HG03060 (cell line): ENCODE measurements at regions not wholly inside any gene's neighbourhood (a gene's known extent, or its start where the extent isn't known, plus 50 kb on each side); places are given as distances from the start of the nearest gene placed in this dataset.
"Not testable (repeated sequence)": the region's sequence is repeated elsewhere in the genome, so short reads cannot be mapped to it uniquely, and the experiment has no call there.

Experiments
- ATAC-seq: cut with Tn5 transposase; IDR thresholded peaks from one replicate; pipeline ENCODE4 v1.9.1; 2021; ENCODE audit warnings: low read depth, moderate number of reproducible peaks; ENCODE audit not compliant: unreplicated experiment

DNA sequence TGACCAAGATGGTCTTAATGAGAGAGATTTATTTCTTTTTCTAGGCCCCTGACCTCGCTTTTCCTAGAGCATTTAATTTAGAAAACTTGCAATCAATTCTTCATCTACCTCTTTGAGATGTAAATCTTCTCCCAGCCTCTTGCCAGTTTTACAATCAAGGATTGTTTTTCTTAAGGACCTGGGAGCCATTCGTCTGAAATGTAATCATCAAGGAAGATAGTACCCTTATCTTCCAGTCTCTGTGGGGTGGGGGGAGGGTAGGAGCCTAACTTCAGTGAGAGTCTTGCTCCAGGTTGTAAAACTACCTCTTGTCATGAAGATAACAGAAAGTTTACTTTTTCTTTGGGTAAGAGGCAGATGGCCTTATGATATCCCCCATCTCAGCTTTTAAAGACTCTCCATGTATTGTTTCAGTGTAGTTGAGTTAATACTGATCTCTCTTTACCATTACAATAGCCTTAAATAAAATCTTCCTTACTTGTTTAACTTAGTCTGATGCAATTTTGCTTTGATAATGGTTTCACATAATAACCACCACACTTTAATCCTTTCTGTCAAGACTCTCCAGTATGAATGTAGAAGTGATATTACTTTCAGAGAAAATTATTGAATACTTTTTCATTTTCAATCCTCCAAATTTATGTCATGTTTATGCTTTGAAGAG, 110.2 kb upstream of the CPHXL start:
- no peak for ATAC-seq

DNA sequence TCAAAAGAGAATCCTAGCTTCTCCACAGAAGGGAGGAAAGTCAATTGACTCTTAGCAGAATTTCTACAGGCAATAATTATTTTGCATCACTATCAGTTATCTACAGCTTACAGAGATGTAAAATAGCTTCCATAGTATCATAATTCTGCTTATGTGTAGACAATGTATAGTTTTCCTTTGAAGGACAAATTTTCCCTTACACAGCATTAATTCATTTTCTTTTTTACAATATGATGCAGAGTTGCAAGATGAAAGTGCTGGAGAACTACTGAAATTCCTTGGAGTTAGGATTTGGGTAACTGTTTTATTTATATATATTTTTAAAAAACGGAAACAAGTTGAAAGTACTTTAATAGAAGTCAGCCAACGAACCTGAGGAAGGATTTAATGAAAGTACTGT, 111.0 kb upstream of the CPHXL start:
- ATAC-seq = no peak

DNA sequence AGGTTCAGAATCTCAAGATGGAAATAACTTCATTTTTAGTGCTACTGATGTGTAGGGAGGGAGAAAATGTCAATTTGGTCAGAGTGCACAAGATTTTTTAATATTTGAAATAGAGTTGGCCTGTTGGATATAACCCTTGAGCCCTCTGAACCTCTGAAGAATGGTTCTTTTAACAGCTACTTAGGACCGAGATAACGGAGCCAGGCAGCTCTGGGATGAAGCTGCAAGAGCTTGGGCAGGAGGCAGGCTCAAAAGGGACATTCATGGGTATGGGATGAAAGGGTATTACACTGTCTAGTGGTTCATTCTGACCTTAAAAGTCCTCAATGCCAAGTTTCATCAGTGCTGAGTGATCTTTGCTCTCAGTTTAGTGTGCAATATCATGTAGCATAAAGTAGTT, 111.4 kb upstream of the CPHXL start:
- no peak for ATAC-seq

DNA sequence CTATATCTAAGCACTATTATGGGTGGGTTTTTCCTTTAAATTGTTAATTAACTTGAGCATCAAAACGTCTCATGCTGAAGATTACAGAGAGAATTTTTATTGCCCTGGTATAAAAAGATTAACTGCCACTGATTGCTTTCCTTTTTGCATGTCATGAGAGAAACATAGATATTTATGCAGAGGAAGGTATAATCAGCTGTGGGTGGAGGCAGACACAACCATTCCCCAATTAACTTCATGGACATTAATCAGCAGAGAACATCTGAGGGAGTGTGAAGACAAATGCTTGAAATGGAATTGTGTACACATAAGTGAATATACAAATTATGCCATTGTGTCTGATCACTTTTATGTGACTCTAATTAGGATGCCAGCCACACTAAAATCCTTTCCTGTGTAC, 115.2 kb upstream of the CPHXL start:
- no peak for ATAC-seq

DNA sequence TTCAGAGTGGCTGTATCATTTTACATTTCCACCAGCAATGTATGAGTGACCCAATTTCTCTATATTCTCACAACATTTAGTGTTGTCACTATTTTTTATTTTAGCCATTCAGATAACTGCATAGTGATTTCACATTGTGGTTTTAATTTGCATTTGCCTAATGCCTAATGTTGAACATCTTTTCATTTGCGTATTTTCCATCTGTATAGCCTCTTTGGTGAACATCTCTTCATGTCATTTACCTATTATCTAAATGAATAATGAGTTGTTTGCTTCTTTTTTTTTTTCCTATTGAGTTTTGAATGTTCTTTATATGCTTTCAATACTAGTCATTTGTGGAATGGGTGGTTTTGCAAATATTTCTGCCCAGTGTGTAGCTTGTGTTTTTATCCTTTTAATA, 120.9 kb upstream of the CPHXL start:
- no peak for ATAC-seq

DNA sequence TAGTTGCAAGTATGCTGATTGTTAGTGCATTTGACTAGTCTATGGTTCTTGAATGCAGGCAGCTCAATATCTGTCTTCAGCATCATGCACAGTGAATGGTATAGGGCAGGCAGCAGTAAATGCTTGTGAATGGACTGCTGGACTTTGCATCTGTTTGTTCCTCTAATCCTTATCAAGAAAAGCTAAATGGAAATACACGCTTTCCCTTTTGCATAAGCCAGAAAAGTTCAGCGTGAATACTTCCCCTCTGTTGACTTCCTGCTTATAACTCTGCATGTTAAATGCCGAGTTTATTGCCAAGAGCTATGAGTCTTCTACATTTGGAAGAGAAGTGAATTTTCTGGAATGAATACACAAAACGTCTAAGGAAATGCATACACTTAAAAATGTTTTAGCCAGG, 127.9 kb upstream of the CPHXL start:
- no peak for ATAC-seq

DNA sequence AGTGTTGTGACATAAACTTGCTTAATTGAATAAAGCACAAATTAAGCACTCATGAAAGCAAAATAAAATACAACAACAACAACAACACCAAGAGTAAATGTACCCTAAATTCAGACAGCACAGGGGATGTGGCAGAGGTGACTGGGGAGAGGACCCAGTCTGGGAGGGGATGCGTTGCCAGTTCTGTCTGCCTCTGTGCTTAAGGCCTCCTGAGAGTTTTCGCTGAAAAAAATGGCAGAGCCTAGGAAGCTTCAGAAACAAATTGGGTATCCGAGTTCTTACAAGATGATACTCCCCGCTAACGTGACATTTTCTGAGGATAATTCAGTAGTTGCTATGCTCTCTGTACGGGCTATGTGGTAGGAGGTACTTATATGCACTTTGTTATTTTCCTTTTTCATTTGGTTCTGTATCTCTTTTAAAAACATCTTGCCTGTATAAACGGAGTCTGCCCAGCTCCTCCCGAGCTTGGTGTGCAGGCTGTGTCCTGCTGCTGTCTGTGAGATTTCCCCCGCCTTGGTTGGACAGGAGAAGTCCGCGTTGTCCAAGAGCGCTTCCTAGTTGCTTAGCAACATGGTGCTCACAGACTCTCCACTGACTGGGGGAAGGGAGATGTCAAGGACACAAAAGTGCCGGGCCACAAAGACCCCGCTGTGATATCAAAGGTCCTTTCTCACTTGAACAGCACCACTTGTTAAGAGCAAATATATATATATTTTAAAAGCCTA, 134.2 kb upstream of the CPHXL start:
- no peak for ATAC-seq

DNA sequence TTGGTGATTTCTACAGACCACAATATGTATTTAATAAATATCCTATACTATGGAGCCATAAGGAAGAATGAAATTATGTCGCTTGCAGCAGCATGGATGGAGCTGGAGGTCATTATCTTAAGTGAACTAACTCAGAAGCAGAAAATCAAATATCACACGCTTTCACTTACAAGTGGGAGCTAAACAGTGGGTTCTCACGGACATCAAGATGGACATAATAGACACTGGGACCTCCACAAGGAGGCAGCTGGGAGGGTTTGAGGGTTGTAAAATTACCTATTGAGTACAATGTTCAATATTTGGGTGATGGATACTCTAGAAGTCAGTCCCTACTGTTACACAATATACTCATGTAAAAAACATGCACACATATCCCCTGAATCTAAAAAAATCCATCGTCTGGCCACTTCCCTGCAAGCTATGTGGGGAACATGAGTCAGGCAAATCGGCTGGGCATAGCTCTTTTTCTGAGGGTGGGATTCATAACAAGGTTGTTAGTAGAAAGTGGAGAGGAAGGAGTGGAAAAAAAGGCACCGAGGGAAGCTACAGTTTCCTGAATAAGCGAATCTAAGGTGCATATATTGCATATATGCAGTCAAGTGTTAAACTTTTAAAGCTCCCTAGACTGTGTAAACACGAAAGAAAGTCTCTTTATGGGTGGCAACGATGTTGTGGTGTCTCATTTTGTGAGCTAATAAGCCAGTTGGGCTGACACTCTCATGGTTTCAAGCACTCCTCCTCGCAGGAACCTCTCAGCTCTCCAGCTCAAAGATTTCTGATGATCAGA, 135.2 kb upstream of the CPHXL start:
- no peak for ATAC-seq

DNA sequence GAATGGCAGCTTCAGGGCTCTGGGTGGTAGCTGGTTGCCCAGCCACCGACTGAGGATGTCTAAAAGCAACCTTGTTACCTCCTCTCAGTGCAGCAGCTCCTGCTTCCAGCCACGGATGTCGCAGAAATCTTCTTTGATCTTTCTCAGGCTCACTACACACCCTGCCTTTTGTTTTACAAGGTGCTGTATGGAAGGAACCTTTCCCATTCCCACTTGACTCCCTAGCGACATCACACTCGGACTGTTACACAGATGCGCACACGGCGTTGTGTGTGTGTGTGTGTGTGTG, 135.8 kb upstream of the CPHXL start:
- no peak for ATAC-seq

DNA sequence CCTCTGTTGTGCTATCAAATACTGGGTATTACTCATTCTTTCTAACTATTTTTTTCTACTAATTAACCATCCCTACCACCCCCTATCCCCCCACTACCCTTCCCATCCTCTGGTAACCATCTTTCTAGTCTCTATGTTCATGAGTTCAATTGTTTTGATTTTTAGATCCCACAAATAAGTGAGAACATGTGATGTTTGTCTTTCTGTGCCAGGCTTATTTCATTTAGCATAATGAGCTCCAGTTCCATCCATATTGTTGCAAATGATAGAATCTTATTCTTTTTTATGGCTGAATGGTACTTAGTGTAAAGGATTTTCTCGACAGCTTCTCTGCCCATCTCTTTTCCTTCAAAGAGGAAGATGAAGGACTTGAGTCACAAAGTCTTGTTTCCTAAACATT, 138.0 kb upstream of the CPHXL start:
- ATAC-seq = no peak

DNA sequence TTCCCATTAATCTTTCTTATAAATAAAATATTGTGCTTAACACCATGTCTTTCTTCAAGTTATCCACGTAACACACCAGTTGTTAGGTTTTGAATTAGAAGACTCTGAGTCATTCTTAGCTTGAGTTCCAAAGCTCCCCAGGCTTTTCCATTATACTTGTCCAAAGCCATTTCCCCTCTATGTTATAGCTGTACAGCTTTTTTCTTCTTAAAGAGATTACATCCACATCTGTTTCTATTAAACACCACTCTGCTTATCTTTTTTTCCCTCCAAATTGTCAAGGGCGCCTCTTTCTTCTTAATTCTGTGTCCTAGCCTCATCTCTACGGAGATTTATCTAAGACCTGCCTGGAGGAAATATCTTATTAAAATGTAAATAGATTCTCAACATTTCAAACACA, 139.4 kb upstream of the CPHXL start:
- ATAC-seq = no peak

DNA sequence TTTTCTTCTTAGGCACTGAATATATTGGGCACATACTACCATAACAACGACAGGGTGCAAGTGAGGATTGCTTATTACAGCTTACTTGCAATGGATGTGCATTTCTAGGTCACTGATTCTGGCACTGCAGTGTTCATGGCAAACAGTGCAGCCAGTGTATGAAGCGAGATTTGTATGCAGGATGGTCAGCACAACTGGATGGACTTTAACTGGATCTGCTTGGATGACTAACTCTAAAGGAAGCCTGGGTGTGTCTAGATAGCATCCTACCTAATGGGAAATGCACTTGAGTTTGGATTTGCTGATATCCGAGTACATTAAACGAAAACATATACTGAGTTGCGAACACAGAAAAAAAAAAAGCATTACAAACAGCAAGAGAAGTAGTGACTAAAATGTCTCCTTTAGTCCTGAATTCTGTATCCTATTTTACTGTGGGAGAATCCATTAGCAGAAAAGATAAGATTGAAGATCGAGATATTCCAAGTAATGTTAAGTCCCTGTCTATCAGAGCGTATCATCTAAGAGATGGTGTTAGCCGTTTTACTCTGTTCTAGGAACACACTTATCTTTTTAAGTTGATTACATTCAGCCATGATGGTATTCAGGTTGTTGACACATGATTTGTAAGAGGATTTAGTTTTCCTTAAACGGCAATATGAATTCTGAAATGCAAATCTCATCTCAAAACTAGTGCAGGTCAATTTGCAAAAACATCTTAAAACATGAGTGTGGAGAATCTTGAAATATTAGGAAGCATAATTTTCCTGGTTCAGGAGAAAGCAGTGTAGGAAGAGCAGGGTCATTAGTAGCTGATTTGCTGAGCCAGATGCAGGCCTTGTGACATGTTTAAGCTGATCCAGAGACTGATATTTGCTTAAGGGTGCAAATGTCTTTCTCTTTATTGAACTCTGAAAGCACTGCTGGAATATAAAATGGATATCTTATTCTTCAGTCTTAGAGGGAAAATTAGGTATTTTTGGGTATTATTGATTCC, 142.6 kb upstream of the CPHXL start:
- ATAC-seq = no peak

DNA sequence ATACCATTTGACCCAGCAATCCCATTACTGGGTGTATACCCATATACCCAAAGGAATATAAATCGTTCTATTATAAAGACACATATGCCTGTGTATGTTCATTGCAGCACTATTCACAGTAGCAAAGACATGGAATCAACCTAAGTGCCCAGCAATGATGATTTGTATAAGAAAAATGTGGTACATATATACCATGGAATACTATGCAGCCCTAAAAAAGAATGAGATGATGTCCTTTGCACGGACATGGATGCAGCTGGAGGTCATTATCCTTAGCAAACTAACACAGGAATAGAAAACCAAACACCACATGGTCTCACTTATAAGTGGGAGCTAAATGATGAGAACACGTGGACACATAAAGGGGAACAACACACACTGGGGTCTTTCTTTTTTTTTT, 155.0 kb upstream of the CPHXL start:
- ATAC-seq = not testable (repeated sequence)

DNA sequence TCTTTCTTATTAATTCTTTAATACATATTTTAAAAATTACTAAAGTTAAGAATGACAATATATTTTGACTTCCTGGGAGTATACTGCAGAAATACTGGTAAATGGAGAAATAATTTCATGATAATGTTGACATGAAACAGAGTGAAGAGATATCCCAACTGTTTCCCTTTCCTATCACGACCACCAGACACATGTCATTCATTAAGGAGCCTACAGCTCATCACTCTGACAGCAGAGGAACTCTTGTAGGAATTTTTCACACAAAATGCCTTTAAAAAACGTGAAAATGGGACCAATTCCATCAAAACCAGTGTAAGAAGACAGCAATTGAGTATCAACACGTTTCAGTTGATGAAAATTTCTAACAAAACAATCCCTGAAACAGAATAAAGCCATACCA, 172.9 kb upstream of the CPHXL start:
- no peak for ATAC-seq

DNA sequence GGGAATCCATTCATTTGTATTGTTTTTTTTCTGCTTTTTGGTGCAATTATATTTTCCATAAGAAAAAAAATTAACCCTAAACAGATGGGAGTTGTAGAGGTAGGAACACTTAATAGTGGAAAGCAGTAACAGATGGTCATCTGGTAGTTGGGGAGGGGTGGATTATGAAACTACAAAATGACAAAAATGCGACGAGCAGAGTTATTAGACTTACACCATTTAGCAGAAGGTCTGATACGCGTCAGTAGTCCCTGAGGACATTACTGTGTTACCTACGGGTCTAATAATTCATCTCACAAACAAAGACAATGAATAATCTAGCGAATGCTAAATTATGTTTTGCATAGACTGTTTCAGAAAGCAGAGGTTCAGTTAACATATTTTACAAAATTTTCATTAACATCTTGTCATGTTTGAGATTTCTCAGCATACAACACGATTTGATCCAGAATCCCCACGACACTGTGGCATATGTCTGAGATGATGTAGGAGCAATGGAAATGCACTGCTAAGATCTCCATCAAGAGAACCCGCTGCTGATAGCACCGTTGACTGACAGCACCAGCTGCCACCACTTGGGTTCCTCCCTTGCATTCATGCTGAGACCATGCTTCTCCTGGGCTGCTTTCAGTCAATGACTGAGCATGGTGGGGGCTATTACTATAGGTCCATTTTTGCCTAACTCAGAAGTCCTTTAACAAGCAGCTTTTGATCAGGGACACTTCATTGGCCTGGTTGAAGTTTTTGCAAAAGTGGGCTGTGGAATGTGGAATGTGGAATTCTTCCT, 182.2 kb upstream of the CPHXL start:
- ATAC-seq = no peak

DNA sequence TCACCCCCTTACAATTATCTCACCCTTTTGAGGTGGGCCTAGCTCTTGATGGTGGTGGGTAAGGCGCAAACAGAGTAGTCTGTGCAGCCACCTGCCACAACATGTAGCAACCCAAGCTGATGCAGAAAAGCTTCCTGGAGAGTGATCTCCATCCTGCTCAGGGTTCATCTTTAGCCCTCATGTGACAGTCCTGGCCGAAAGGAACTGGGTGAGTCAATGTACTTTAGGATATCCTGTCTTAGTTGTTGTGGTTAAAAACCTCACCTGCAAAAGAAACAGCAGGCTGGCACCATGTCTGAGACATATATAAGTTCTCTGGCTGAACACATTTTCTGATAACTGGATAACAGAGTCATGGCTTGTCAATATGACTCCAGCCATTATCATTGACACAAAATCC, 183.5 kb upstream of the CPHXL start:
- no peak for ATAC-seq

DNA sequence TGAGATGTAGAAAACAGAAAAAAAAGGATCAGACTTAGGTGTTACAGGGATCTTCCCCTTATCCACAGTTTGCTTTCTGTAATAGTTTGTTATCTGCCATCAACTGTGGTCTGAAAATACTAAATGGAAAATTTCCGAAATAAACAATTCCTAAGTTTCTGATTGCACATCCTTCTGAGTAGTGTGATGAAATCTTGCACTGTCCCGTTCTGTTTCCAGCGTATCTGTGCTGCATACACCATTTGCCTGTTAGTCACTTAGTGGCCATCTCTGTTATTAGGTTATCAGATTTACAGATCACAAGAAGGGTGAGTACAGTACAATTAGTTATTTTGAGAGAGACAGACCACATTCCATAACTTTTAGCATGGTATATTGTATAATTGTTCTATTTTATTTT, 185.6 kb upstream of the CPHXL start:
- no peak for ATAC-seq

DNA sequence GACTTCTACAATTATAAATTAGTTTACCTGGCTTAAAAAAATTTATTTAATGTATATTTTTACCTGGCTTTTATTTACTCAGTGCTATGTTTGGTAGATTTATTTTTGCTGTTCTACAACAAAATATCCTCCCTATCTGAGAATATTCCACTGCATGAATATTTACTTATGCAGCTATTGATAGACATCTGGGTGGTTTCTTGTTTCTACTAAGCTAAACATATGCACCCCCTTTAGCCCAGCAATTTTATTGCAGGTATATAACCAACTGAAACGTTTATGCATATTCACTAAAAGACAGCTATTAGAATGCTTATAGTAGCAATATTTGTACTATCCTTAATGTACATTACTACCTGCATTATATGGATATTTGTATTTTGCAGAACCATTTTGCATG, 187.7 kb upstream of the CPHXL start:
- ATAC-seq = no peak

DNA sequence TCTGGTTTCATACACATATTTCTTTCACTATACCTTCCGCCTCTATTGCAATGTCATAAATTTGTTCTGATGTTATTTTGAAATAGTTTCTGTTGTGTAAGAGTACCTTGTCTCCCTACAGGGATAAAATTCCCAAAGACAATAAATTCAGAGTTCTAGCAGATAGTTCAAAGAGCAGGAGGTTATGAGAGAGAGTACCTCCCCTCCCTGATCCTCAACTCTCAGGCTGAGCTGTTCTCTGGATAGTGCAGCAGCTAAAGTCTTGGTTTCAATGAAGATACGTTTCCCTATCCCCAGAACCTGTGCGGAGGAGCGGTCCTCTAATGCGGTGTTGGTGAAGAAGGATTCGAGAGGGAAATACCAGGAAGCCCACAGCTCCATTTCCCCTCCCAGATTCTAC, 190.2 kb upstream of the CPHXL start:
- no peak for ATAC-seq

DNA sequence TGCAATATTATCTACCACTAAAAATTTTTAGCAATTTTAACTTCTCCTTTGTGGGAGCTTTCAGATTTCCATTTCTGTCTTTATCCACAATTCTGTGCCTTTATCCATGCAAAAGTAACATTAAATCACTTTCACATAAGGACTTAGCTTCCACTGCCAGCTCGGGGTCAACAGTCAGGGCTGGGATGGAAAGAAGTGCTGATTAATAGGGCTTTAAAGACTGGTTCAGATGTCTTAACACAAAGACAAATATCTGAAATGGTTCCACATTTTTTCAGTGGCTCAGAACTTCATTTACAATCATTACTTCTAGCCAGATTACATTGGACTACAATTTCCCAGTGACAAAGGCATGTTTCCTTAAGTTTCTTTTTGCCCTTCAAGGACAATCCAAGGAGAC, 191.8 kb upstream of the CPHXL start:
- no peak for ATAC-seq
